K562 (cell line): ENCODE measurements at regions not wholly inside any gene's neighbourhood (a gene's known extent, or its start where the extent isn't known, plus 50 kb on each side); places are given as distances from the start of the nearest gene placed in this dataset.

Experiments used
- ATAC-seq: fragments of 200-7000 bp; cut with Tn5 transposase; 3 replicates; pipeline ENCODE4 v1.9.1; 2020; ENCODE audit warnings: moderate library complexity
- BruUV-seq: library from RNA; stranded (reverse); fragments of 400-500 nt; replicated peaks from 2 replicates; lab custom pipeline; 2021; lab: Mats Ljungman, UMichigan
- CTCF ChIA-PET: fragments of 300-600 bp; formaldehyde crosslinking; extraction: SDS; loops from one replicate; lab custom pipeline; 2021; ENCODE audit warnings: low intra/inter-chr PET ratio; lab: Yijun Ruan, JAX
- POLR2A ChIA-PET: fragments of 300-600, 350-650 bp; sonication (Branson Sonifier 250); formaldehyde crosslinking; extraction: SDS; loops from one replicate; lab custom pipeline; 2021; ENCODE audit warnings: antibody characterized with exemption, inconsistent platforms; lab: Yijun Ruan, JAX
- DNase-seq, 4 experiments: peaks; one replicate each; pipeline versions ENCODE4 v3.0.0 to v3.0.0-alpha.2; 2011 to 2018; ENCODE audit warnings: low spot score in 3 of 4, mixed read lengths in 3 of 4; ENCODE audit errors: extremely low read depth in 1 of 4
- FAIRE-seq: peaks from 2 replicates; lab custom pipeline; 2011; peaks lifted over from hg19 to GRCh38; lab: Jason Lieb, UNC
- H2AFZ ChIP-seq: 2 replicates; pipeline ENCODE4 v1.6.0; 2011; ENCODE audit warnings: low read depth, low read length, control low read depth, inconsistent platforms
- H3K27ac ChIP-seq: fragments of 200-600 bp; 3 replicates; pipeline ENCODE4 v1.8.0; 2011; ENCODE audit warnings: low read depth, mild to moderate bottlenecking, control low read depth, inconsistent platforms, low read length, moderate library complexity, mixed read lengths; ENCODE audit errors: extremely low read depth
- H3K27me3 ChIP-seq, 2 experiments: fragments of 300-600 bp in 1 of 2; 2 replicates in 1 of 2; 3 replicates in 1 of 2; pipeline versions ENCODE4 v1.6.0 to v1.8.0; 2011; ENCODE audit warnings: inconsistent platforms in 2 of 2, low read length in 2 of 2, mild to moderate bottlenecking in 1 of 2, mixed read lengths in 1 of 2, moderate library complexity in 1 of 2; ENCODE audit not compliant: control insufficient read depth in 2 of 2, insufficient read depth in 2 of 2
- H3K36me3 ChIP-seq: fragments of 300-600 bp; 3 replicates; pipeline ENCODE4 v1.8.0; 2011; ENCODE audit warnings: mild to moderate bottlenecking, low read length, inconsistent platforms; ENCODE audit not compliant: control insufficient read depth, insufficient read depth
- H3K4me1 ChIP-seq, 2 experiments: fragments of 200-600 bp in 1 of 2; replicated peaks in 1 of 2; 2 replicates in 1 of 2; 3 replicates in 1 of 2; pipeline versions ENCODE4 v1.5.1 to v1.8.0; 2011; ENCODE audit warnings: inconsistent platforms in 2 of 2, low read length in 2 of 2, mild to moderate bottlenecking in 1 of 2, mixed read lengths in 1 of 2, moderate library complexity in 1 of 2; ENCODE audit not compliant: control insufficient read depth in 2 of 2, insufficient read depth in 2 of 2
- H3K4me2 ChIP-seq: 2 replicates; pipeline ENCODE4 v1.6.1; 2011; ENCODE audit warnings: low read length, control low read depth, inconsistent platforms, mixed read lengths; ENCODE audit not compliant: insufficient read depth
- H3K4me3 ChIP-seq: fragments of 200-600 bp; sonication (generic), shearing (Covaris generic); 2 replicates; pipeline ENCODE4 v1.5.1; 2016; ENCODE audit warnings: control low read depth, inconsistent platforms
- H3K79me2 ChIP-seq: fragments of 200-600 bp; 3 replicates; pipeline ENCODE4 v1.8.0; 2011; ENCODE audit warnings: low read length, inconsistent platforms; ENCODE audit not compliant: control insufficient read depth, insufficient read depth
- H3K9ac ChIP-seq, 2 experiments: 2 replicates each; pipeline versions ENCODE4 v1.6.0 to v1.6.1; 2011; ENCODE audit warnings: low read depth in 2 of 2, low read length in 2 of 2, control low read depth in 1 of 2, inconsistent platforms in 1 of 2, mild to moderate bottlenecking in 1 of 2, mixed read lengths in 1 of 2; ENCODE audit not compliant: insufficient read depth in 1 of 2
- H3K9me1 ChIP-seq: one replicate; pipeline ENCODE4 v1.6.0; 2011; ENCODE audit warnings: inconsistent platforms, mild to moderate bottlenecking, low read length, moderate library complexity; ENCODE audit not compliant: control insufficient read depth, insufficient read depth
- H3K9me3 ChIP-seq: replicated peaks from 2 replicates; pipeline ENCODE4 v1.5.1; 2011; ENCODE audit warnings: low read depth, low read length, inconsistent platforms; ENCODE audit not compliant: control insufficient read depth, insufficient read depth
- H4K20me1 ChIP-seq: replicated peaks from 2 replicates; pipeline ENCODE4 v1.6.1; 2011; ENCODE audit warnings: low read length, inconsistent platforms, mixed read lengths; ENCODE audit not compliant: control insufficient read depth, insufficient read depth
- BRF1 ChIP-seq: IDR thresholded peaks from 3 replicates; pipeline ENCODE4 v1.6.1; 2011; ENCODE audit warnings: borderline replicate concordance, mild to moderate bottlenecking; ENCODE audit not compliant: insufficient read length; ENCODE audit errors: extremely low read depth
- FOXJ2 ChIP-seq: fragments of 200-800 bp; sonication (Bioruptor generic); IDR thresholded peaks from 2 replicates; pipeline ENCODE4 v1.6.1; 2016; ENCODE audit warnings: missing genetic modification characterization, missing compliant biosample characterization
- MXI1 ChIP-seq: IDR thresholded peaks from 2 replicates; pipeline ENCODE4 v1.6.1; 2011; ENCODE audit warnings: low read depth, mild to moderate bottlenecking, improper control_type of control experiment, low read length
- PATZ1 ChIP-seq: fragments of 250-450 bp; sonication (Bioruptor Pico); IDR thresholded peaks from 2 replicates; pipeline ENCODE4 v1.5.0; 2020; ENCODE audit warnings: mild to moderate bottlenecking, borderline replicate concordance
- RAD51 ChIP-seq: fragments of 450-650 bp; IDR thresholded peaks from 2 replicates; pipeline ENCODE4 v1.7.1; 2016; ENCODE audit warnings: low read depth, mild to moderate bottlenecking, borderline replicate concordance
- SMAD1 ChIP-seq: fragments of 150-350 bp; IDR thresholded peaks from 2 replicates; pipeline ENCODE4 v1.6.1; 2014; ENCODE audit warnings: low read length, low read depth; ENCODE audit not compliant: partially characterized antibody
- ZNF561 ChIP-seq: fragments of 450-650 bp; formaldehyde crosslinking; conservative IDR thresholded peaks from 2 replicates; pipeline ENCODE4 v1.4.0; 2020; ENCODE audit warnings: mild to moderate bottlenecking, moderate library complexity
- WGBS: fragments of 100-300 bp; shearing (Covaris generic); methylation state at CpG from one replicate; pipeline ENCODE4 v1.1.6; 2016; ENCODE audit warnings: low coverage, mixed read lengths; ENCODE audit not compliant: insufficient coverage; ENCODE audit errors: missing lambda C conversion rate; 5-methylcytosine and 5-hydroxymethylcytosine counted together
- in situ Hi-C: fragments of 300-500 bp; cut with MboI; formaldehyde crosslinking; loops from 4 replicates; pipeline ENCODE4 v1.15.0; 2018; ENCODE audit warnings: inconsistent platforms, mixed read lengths
- intact Hi-C: fragments of 100-400 bp; cut with micrococcal nuclease; formaldehyde crosslinking; loops from 2 replicates; pipeline ENCODE4 v1.14.2; 2022
- TF ChIP-seq, protein P1 (sequence below): fragments of 450-650 bp; IDR thresholded peaks from 2 replicates; pipeline ENCODE4 v1.6.1; 2018; ENCODE audit not compliant: partially characterized antibody

DNA sequence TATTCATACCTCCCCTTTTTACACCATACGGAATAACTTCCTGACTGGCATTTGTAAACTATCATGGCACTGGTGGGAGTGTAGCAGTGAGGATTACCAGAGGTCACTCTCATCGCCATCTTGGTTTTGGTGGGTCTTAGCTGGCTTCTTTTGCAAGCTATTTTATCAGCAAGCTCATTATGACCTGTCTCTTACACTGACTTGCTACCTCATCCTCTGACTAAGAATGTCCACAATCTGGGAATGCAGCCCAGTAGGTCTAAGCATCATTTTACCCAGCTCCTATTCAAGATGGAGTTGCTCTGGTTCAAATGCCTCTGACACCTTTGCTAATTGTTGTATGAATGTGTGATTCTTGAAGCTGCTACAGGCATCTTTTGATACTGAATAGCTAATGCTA lies 950.8 kb upstream of the SLC39A10 start:
- no peak for ATAC-seq
- BruUV-seq = no TSS peak

GRCh38 chr2:194705398-194705797 lies 951.6 kb upstream of the SLC39A10 start:
- CTCF ChIA-PET = no interaction called here
- no peak overlapping the region for H3K4me2 ChIP-seq
- no peak for DNase-seq
- H3K9me1 ChIP-seq = no peaks in the 10 kb centered on the region
- no peak overlapping the region for H3K27ac ChIP-seq
- 4% methylated on average over 2 of the region's 2 CpGs for WGBS
- ATAC-seq = no peak
- no peaks in the 10 kb centered on the region for H3K36me3 ChIP-seq
- in situ Hi-C loops (no loop called here), intact Hi-C loops (no loop called here)
- POLR2A ChIA-PET = no interaction called here
- FAIRE-seq = no peak
- H3K4me1 ChIP-seq = no peaks in the 10 kb centered on the region
- H2AFZ ChIP-seq = no peak overlapping the region
- no peak overlapping the region for H3K9ac ChIP-seq
- no peak overlapping the region for H3K4me3 ChIP-seq
- no peaks in the 10 kb centered on the region for H3K9me3 ChIP-seq
- no peaks in the 10 kb centered on the region for H4K20me1 ChIP-seq
- BruUV-seq = no TSS peak
- no peaks in the 10 kb centered on the region for H3K27me3 ChIP-seq
- no peaks in the 10 kb centered on the region for H3K79me2 ChIP-seq
- TF ChIP-seq BRF1 (no peak), RAD51 (no peak), FOXJ2 (tag) (no peak), ZNF561 (CRISPR knock-in tag) (no peak), SMAD1 (no peak), MXI1 (no peak)
- TF ChIP-seq, protein P1, sequence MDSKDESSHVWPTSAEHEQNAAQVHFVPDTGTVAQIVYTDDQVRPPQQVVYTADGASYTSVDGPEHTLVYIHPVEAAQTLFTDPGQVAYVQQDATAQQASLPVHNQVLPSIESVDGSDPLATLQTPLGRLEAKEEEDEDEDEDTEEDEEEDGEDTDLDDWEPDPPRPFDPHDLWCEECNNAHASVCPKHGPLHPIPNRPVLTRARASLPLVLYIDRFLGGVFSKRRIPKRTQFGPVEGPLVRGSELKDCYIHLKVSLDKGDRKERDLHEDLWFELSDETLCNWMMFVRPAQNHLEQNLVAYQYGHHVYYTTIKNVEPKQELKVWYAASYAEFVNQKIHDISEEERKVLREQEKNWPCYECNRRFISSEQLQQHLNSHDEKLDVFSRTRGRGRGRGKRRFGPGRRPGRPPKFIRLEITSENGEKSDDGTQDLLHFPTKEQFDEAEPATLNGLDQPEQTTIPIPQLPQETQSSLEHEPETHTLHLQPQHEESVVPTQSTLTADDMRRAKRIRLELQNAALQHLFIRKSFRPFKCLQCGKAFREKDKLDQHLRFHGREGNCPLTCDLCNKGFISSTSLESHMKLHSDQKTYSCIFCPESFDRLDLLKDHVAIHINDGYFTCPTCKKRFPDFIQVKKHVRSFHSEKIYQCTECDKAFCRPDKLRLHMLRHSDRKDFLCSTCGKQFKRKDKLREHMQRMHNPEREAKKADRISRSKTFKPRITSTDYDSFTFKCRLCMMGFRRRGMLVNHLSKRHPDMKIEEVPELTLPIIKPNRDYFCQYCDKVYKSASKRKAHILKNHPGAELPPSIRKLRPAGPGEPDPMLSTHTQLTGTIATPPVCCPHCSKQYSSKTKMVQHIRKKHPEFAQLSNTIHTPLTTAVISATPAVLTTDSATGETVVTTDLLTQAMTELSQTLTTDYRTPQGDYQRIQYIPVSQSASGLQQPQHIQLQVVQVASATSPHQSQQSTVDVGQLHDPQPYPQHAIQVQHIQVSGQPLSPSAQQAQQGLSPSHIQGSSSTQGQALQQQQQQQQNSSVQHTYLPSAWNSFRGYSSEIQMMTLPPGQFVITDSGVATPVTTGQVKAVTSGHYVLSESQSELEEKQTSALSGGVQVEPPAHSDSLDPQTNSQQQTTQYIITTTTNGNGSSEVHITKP = no peak

More for the DNA sequence above, 950.8 kb upstream of the SLC39A10 start:
- Histone ChIP-seq H3K27me3 (no peaks in the 10 kb centered on the region), H3K4me2 (no peak overlapping the region), H2AFZ (no peak overlapping the region), H4K20me1 (no peaks in the 10 kb centered on the region), H3K79me2 (no peaks in the 10 kb centered on the region), H3K9me1 (no peaks in the 10 kb centered on the region), H3K9me3 (no peaks in the 10 kb centered on the region), H3K4me1 (no peaks in the 10 kb centered on the region), H3K27ac (no peak overlapping the region), H3K9ac (no peak overlapping the region), H3K36me3 (no peaks in the 10 kb centered on the region), H3K4me3 (no peak overlapping the region)
- ChIA-PET CTCF (no interaction called here), POLR2A (no interaction called here)
- intact Hi-C loops = no loop called here
- DNase-seq (no peak), FAIRE-seq (no peak)
- TF ChIP-seq PATZ1 = no peak
- WGBS = 8% methylated on average over 2 of the region's 2 CpGs
- in situ Hi-C loops = no loop called here
